Keratinocyte (primary cell): ENCODE measurements at regions not wholly inside any gene's neighbourhood (a gene's known extent, or its start where the extent isn't known, plus 50 kb on each side); places are given as distances from the start of the nearest gene placed in this dataset.

Experiments used
- EZH2 ChIP-seq: IDR thresholded peaks from one replicate; pipeline ENCODE4 v1.6.1; 2012; ENCODE audit warnings: inconsistent platforms, mild to moderate bottlenecking, low read length, moderate library complexity
- TF ChIP-seq, protein P1 (sequence below), 3 experiments: IDR thresholded peaks in 1 of 3; conservative IDR thresholded peaks in 1 of 3; optimal IDR thresholded peaks in 1 of 3; 2 replicates in 2 of 3; 3 replicates in 1 of 3; pipeline versions ENCODE3 to v1.5.1; 2011; ENCODE audit warnings: low read length in 3 of 3, mild to moderate bottlenecking in 3 of 3, moderate library complexity in 2 of 3, control low read depth in 1 of 3, inconsistent platforms in 1 of 3; ENCODE audit not compliant: insufficient read depth in 2 of 3; ENCODE audit errors: extremely low read depth in 1 of 3

DNA sequence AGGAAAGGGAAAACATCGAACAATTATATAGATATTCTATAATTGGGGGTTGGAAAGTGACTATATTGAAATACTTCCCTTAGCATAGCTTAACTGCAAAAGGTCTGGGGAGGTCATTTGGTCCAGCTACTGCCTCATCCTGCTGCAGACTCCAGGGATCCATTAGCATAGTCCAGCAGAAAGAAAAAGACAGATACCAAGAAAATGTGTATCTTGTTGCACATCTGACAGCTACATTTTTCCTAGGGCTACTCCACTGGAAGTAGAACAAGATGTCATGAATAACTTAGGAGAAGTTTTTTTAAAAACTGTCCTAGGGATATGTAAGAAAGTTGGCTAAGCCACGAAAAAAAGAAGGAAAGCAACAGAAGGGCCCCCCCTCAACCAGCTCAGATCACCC lies 92.9 kb upstream of the SLC30A5 start:
- TF ChIP-seq, protein P1, sequence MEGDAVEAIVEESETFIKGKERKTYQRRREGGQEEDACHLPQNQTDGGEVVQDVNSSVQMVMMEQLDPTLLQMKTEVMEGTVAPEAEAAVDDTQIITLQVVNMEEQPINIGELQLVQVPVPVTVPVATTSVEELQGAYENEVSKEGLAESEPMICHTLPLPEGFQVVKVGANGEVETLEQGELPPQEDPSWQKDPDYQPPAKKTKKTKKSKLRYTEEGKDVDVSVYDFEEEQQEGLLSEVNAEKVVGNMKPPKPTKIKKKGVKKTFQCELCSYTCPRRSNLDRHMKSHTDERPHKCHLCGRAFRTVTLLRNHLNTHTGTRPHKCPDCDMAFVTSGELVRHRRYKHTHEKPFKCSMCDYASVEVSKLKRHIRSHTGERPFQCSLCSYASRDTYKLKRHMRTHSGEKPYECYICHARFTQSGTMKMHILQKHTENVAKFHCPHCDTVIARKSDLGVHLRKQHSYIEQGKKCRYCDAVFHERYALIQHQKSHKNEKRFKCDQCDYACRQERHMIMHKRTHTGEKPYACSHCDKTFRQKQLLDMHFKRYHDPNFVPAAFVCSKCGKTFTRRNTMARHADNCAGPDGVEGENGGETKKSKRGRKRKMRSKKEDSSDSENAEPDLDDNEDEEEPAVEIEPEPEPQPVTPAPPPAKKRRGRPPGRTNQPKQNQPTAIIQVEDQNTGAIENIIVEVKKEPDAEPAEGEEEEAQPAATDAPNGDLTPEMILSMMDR (optimal IDR thresholded peaks at IDR 0.05 in 1 of 3, IDR thresholded peaks at IDR 0.05 in 1 of 3, conservative IDR thresholded peaks at IDR 0.05 in 1 of 3; ENCODE audit: extremely low read depth in 1 of 3, insufficient read depth in 2 of 3, low read length in 3 of 3) = no peak
- TF ChIP-seq EZH2 = no peak
